NOMO-1 (cell line): ENCODE measurements at regions not wholly inside any gene's neighbourhood (a gene's known extent, or its start where the extent isn't known, plus 50 kb on each side); places are given as distances from the start of the nearest gene placed in this dataset.

Experiments
- DNase-seq, 2 experiments: peaks; one replicate each; lab custom pipeline; 2025; ENCODE audit not compliant: unreplicated experiment in 2 of 2; lab: John Stamatoyannopoulos, UW

DNA sequence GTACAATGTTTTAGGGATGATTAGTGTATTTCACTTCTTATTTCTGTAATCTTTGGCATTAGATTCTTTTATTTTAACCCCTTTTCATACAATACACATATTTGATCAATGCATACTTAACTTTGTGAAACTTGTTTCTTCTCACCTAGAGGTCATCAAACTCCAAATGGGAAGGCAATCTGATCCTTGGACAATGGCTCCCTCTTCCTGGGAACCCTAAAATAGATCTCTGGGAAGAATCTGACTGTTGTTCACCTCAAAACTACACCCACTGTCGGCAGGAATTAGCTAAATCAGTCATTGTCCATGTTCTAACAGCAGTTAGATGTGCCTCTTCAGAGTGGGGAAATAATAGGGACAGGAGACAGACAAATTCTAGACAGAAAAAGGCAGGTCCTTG, 707.4 kb upstream of the CHORDC1 start:
- DNase-seq = no peak

DNA sequence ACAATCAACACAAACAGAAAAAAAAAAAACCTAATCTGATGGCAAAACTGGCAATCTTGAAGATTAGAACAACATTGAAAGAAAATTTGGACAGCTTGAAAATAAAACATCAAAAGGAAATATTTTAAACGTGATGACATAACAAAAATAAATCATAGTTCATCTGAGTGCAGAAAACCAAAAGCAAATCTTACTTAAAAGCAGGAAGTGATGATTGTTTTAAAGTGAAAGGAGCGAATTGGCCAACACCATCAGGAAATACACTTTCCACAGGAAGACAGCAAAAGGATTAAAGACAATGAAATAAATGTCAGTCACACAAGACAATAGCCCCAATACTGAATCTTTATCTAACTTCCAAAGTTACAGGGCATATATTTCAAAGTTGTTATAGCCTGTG, 696.5 kb upstream of the CHORDC1 start:
- DNase-seq = no peak

DNA sequence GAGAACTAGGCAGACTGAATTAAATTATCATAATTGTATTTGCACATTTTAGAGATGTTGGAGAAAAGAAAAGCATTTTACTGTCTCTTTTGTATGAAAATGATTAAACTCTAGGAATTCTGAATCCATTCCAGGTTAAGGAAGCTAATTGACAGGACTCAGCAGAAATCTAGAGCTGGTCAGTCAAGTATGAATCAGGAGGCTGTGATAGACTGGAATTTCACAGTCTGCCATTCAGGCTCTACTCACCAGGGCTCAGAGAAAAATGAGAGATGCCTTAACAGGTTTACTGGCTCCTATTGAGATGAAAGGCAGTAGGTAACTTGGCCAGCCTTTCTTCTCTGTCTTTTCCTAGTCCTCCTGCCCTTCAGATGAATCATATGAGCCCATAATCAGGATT, 693.9 kb upstream of the CHORDC1 start:
- DNase-seq = no peak

DNA sequence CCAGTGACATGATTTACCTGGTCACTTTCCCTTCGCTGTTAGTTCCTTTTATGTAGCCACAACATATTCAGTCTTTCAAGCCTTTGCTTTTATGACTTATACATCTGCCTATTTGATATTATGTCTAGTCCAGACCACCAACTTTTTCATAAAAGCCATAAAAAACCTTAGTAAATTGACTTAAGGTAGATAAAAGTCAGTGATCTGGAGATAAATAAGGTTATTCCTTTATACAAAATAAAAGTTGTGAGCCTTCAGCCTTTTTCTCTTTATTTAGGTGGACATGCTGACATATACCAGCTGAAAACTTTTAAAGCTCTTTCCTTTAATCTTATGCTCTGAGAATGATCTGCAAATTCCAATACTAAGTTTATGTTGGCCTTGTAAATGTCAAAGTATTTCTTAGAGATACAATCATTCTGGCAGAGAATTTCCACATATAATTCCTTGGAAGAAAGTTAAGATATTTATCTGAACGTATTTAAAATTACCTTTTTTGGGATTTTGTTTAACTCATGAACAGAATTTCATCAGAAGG, 690.4 kb upstream of the CHORDC1 start:
- no peak for DNase-seq

DNA sequence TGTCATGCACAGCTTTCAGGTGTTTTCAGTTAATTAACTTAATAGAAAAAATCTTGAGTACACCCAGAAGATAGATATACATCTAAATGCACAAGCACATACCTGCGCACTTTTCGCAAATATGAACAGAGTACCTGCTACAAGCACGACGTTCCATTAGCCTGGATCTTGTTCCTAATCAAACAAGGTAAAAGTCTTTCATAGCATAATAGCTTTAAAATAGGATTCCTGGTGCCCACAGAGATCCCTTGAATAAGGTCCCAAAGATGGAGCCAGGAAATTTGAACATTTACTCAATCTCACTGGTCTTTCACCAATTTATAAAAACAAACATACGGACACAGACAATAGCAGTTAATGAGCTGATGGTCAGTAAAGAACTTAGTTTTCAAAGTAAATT, 689.8 kb upstream of the CHORDC1 start:
- no peak for DNase-seq

DNA sequence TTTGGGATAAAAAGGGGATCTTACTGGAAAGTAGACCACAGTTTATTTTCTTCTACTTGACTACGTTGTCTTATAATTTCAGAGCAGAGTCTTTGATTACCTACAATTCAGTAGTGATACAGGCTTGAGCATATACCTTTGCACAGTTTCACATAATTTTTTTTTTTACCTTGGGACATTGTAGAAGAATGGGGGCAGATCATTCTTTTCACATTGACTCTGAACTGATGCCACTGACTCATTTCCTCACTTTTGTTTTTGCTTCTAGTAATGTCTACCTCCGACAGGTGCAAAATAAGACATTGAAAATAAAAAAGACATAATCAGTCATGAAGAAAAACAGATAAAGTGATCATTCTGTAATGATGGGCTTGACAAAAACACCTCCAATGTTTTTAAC, 688.3 kb upstream of the CHORDC1 start:
- DNase-seq = no peak

DNA sequence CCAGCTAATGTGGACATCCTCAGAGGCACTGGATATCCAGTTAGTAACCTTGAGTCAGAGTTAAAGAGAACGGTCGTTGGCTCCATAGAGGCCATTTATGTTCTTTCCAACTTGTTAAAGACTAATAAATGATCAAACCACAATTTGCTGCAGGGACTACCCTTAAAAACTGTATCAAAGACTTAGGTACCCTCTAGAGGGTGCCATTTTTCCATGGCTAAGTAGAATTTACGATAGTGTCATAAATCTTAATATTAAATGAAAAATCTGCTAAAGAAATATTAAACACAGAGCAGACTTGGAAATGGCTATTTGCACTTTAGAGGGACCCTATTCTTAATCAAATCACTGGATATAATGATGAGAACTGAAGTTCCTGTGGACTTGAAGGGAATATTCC, 685.2 kb upstream of the CHORDC1 start:
- no peak for DNase-seq

DNA sequence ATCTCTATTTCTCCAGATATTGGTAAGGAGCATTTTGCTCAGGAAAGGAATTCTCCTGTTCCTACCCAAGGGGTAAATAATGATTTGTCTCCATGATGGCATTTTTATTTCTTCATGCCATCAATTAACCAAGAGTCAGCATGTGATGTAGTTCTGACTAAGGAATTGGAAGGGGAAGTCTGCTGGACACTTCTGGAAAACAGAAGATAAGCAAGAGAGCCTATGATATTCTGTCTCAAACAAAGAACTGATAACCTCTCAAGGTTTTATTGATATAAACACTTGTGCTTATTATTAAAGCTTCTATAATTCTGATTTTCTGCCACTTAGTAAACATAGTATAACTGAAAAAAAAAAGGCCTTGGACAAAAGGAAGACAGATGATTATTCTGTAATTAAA, 673.0 kb upstream of the CHORDC1 start:
- no peak for DNase-seq

DNA sequence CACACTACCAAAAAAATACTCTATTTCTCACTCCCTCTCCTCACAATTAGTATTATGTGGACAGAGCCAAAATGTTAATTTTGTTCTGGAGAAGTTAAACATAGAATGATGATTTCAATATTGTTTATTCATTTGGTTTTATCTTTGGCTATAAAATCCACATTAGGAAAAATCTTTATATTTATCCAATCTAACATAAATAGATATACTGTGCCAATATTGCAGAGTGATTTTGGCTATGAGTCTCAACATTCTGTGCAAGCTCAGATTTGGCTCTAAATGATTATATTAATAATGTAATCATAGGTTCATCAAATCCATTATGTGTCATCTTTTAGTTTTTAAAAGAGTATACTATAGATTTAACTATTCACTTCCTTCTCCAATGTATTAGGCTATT, 667.5 kb upstream of the CHORDC1 start:
- no peak for DNase-seq

DNA sequence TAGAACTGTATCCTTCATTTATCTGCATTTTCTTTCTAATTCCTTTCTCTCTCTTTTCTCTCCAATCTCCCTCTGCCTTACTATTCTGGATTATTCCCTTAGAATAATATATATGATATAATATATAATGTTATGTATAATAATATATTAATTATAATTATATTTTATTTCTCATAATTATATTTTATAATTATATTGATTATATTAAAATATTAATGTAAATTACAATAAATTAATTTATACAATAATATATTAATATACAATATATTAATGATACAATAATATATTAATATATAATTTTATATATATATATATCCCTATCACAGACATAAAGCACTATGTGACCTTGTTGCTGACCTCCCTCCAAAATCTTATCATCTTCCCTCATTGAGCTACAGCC, 661.3 kb upstream of the CHORDC1 start:
- DNase-seq = no peak

DNA sequence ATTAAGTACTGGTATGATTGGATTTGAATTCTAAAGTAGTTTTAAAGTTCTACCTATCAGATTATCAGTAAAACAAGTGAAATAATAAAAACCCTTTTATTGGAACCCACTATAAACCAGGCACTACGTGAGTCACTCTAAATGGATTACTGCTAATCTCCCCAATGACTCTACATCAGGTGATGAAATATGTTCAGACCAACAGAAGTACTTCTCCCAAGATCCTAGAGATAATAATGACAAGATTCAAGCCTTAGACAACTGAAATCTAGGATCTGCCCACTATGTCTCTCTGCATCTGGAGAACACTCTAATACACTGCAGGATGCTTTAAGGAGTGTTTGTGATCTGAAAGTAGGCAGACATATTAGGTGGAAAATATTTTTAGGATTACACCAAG, 652.1 kb upstream of the CHORDC1 start:
- DNase-seq = no peak

DNA sequence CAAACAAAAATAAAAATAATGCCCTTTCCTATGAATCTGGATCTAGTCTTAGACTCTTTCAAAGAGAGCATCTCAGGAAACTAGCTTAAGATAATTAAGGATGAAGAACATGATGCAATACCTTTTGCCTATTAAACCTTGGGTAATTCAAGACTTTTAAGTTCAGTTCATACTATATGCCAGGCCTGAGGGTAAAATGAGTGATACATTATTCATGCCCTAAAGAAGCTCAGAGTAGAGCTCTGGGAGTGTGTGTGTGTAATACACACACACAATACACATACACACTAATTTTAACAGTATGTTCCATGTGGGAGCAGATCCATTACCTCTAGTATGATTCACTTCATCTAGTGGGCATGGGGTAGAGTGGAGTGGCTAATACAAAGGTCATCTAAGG, 651.4 kb upstream of the CHORDC1 start:
- DNase-seq = no peak

DNA sequence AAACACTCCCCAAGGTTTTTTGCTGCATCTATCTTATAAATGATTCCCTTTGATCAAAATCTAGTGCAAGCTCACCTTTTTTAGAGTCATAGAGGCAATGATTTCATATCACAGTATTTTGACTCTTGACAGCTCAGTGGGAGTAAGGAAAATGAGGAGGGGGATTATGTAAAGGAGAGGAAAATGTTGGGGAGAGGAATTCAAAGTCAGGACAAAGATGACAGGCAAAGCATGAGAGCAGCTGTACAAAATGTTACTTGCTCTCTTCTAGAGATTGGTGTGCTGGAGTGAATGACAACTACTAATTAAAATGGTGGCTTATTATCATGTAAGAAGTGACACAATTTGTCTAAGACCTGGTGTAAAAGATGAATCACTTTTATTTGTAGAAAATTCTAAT, 644.6 kb upstream of the CHORDC1 start:
- DNase-seq = no peak

DNA sequence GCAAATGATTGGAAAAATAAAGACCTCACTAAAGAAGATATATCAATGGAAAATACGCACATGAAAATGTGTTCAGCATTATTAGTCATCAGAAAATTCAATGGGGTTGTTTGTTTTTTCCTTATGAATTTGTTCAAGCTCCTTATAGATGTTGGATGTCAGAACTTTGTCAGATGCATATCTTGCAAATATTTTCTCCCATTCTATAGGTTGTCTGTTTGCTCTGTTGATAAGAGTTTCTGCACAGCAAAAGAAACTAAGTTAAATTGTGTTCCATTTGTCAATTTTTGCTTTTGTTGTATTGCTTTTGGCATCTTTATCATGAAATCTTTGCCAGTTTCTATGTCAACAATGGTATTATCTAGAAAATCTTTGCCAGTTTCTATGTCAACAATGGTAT, 633.9 kb upstream of the CHORDC1 start:
- no peak for DNase-seq

DNA sequence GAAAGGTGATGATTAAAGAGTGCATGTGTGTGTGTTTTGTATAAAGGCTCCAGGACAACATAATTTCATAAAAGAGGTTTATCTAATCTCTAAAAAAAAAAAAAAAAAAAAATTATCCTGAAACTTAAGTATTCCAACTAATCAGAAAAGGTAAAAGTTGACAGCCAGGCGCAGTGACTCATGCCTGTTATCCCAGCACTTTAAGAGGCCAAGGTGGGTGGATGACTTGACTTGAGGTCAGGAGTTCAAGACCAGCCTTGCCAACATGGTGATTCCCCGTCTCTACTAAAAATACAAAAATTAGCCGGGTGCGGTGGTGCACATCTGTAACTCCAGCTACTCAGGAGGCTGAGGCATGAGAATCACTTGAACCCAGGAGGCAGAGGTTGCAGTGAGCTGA, 632.7 kb upstream of the CHORDC1 start:
- DNase-seq = no peak

DNA sequence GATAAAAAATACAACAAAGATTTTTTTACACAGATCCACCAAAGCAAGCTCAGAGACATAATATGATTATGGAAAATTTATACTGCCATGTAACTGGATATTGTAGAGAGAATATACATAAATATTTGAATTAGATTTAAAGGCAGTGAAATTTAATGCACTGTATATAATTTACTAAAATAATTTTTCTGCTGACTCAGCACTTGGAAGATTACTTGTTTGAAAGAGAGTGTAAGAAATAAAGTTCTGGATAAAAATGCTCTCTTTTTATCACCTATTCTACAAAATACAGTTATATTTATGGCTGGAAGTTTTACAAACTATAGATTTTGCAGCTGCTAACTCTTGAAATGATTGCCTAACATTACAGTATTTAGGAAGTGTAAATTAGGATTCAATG, 628.3 kb upstream of the CHORDC1 start:
- DNase-seq = no peak

DNA sequence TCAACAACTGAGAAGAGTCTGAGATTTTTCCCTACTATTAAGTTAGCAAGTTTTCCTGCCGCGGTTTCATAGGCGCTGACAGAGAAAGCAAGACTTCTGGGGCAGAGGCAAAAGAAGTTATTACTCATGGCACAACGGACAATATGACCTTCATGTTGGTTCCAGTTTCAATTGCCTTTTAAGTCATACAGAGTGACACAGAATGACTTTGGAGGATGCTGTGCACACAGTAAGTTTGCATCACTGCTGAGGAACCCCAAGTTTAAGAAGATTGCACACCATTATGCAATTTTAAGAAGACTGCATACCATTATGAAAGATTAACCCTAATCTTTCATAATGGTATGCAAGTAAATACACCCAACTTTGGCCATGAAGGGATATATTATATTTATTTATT, 626.5 kb upstream of the CHORDC1 start:
- no peak for DNase-seq

DNA sequence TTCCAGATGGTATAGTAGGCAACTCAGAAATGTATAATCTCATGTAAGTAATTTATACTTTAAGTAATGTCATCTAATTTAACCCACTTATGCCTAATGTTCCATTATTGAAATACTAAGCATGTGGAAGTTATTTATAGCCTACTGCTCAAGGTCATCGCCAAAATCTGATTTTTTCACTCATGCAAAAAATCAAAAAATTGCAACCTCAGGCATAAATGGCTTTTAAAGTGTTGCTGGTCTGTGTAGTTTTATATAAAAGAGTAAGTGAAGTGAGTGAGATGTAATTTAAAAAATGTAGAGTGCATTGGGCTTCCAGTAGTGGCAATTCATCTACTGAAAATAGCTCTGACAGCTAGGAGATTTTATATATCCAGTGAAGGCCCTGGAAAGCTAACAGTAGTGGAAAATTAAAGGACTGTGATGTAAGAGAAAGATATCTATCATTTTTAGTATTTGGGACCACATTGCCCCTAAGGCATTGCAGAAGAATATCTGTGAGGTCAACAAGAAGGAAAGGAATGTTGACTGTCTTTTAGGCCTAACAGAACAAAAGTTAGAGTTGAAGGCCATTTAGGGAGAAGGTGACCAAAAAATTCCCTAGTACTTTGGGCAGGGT, 624.5 kb upstream of the CHORDC1 start:
- DNase-seq = no peak

DNA sequence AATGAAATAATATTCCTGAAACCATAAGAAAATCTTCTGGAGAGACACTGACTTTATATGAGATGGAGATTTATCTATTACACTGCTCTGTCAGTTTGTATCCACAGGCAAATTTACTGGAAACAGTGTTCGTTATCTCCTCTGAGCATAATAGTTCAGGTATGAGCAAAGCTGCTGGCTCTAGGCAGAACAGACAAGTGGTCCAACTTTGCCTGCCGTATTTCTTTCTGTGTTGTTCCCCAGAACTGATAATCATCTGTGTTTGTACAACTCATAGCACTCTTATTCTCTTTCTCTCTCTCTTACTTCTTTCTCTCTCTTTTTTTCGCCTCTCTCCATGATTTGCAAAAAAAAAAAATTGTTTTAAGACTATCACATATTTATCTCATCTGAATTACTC, 623.8 kb upstream of the CHORDC1 start:
- DNase-seq = no peak

DNA sequence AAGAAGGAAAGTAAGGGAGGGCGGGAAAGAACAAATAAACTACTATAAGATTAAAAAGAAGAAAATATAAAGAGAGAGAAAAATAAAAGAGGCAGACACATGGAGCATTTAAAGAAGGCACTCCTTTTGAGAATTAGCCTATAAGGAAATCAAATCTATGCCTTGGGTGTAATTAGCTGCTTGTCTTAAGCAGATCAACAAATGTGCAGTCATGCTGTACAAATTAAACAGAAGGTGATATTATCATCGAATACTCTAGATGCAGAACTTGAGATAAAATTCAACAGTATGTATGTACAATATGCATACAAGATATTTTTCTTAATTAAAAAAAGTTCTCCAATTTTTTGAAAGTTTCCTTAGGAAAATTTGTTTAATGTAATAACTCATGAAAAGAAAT, 623.0 kb upstream of the CHORDC1 start:
- DNase-seq = no peak

DNA sequence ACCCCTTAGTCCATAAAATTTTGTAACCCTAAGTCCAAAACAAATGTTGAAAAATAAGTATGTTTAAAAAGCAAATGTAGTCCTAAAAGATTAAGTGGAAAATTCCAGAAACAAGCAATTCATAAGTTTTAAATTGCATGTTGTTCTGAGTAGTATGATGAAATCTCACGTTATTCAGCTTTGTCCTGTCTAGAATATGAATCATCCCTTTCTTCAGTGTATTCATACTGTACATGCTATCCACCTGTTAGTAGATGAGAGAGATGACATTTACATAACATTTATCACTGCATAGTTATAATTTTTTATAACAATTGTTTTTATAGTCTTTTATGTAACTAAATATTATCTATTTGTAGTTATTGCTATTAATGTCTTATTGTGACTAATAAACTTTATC, 622.3 kb upstream of the CHORDC1 start:
- DNase-seq = no peak

DNA sequence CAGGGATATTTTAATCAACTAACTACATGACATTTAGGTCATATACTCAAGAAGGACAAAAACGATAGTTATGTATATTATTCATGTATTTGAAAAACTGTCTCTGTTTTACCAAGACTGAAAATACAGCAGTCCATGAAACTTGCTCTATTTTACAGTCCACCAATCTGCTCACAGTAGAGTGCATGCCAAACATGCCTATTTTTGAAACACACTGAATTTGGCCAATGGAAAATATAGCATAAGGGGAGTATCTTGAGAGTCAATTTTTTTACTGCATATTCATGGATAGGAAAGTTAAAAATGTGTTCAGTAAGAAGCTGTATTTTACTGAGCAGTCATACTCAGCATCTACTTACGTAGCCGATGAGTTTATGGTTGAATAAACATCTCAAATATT, 621.2 kb upstream of the CHORDC1 start:
- DNase-seq = no peak

DNA sequence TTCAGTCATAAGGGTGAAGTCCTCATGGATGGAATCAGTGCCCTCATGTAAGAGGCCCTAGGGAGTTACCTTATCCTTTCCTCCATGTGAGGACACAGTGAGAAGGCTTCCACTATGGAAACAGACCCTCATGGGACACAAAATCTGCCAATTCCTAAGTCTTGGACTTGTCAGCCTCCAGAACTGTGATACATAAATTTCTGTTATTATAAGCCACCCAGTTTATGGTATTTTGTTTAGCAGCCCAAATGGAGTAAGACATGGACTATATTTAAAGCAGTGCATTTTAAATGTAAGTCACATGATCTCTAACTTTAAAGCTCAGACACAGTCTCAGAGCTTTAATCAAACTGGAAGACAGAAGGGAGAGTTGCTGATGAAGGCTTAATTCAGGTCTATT, 619.8 kb upstream of the CHORDC1 start:
- no peak for DNase-seq
